ENCODE measurements at regions not wholly inside any gene's neighbourhood (a gene's known extent, or its start where the extent isn't known, plus 50 kb on each side); places are given as distances from the start of the nearest gene placed in this dataset.

GRCh38 chr18:24840640-24841039 is 380.2 kb downstream of the HRH4 start:
- H3K27me3 ChIP-seq, result no peaks in the 10 kb centered on the region
- no peaks in the 10 kb centered on the region for H3K4me1 ChIP-seq
- H3K27ac ChIP-seq, result no peak overlapping the region
- H3K9me3 ChIP-seq, result no peaks in the 10 kb centered on the region
- DNase-seq, result no peak
- 79% methylated on average over 6 of the region's 6 CpGs for WGBS, 2 donors
- no peak for ATAC-seq (ENCODE audit: low FRiP score in 2 of 2)
- H3K36me3 ChIP-seq, result no peaks in the 10 kb centered on the region
- no peak for TF ChIP-seq POLR2AphosphoS5 (IDR thresholded peaks at IDR 0.05)
- no peak for TF ChIP-seq CTCF (IDR thresholded peaks at IDR 0.05)
- TF ChIP-seq POLR2A (IDR thresholded peaks at IDR 0.05), result no peak
- TF ChIP-seq EP300 (IDR thresholded peaks at IDR 0.05), result no peak
- H3K4me3 ChIP-seq, result no peak overlapping the region

DNA sequence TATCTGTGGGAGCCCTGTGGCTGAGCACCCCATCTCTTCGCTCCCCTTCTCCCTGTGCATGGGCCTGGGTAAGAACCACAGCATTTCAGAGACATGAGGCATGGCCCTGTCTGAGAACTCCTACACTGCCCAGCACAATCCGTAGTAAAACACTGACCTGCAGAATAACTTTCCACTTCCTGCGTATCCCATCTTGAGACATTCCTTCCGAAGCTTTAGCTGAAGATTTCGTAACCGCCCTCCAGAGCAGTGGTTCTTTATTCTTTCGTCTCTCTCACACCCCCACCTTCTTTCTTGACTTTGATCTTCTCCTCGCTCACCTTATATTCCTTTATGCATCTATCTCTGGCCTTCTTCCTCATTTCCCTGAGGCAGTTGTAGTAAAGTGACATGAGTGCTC is 381.1 kb downstream of the HRH4 start:
- 67 to 73% methylated on average over 8 of the region's 8 CpGs for WGBS, 2 donors
- H3K4me3 ChIP-seq, result no peak overlapping the region
- no peak for DNase-seq
- no peaks in the 10 kb centered on the region for H3K9me3 ChIP-seq
- no peak overlapping the region for H3K27ac ChIP-seq
- no peaks in the 10 kb centered on the region for H3K27me3 ChIP-seq
- no peaks in the 10 kb centered on the region for H3K4me1 ChIP-seq
- no peak for ATAC-seq (ENCODE audit: low FRiP score in 2 of 2)
- no peaks in the 10 kb centered on the region for H3K36me3 ChIP-seq
- no peak for TF ChIP-seq POLR2AphosphoS5 (IDR thresholded peaks at IDR 0.05)
- TF ChIP-seq EP300 (IDR thresholded peaks at IDR 0.05), result no peak
- TF ChIP-seq CTCF (IDR thresholded peaks at IDR 0.05), result no peak
- TF ChIP-seq POLR2A (IDR thresholded peaks at IDR 0.05), result no peak

- no peak for TF ChIP-seq CTCF (IDR thresholded peaks at IDR 0.05)
- TF ChIP-seq POLR2A (IDR thresholded peaks at IDR 0.05), result no peak
- TF ChIP-seq EP300 (IDR thresholded peaks at IDR 0.05), result no peak
- H3K4me3 ChIP-seq, result no peak overlapping the region
- no peaks in the 10 kb centered on the region for H3K4me1 ChIP-seq
- H3K9me3 ChIP-seq, result no peaks in the 10 kb centered on the region
- no peaks in the 10 kb centered on the region for H3K27me3 ChIP-seq
- H3K27ac ChIP-seq, result no peak overlapping the region
- no peaks in the 10 kb centered on the region for H3K36me3 ChIP-seq
- ATAC-seq (ENCODE audit: low FRiP score in 2 of 2), result no peak
- 85 to 100% methylated on average over 1 of the region's 1 CpG for WGBS, 2 donors
- no peak for DNase-seq
These were observed 382.7 kb downstream of the HRH4 start for GRCh38 chr18:24843123-24843522.

GRCh38 chr18:24846138-24846537 is 385.7 kb downstream of the HRH4 start:
- H3K27me3 ChIP-seq, result no peaks in the 10 kb centered on the region
- ATAC-seq (ENCODE audit: low FRiP score in 2 of 2) (no peak), DNase-seq (no peak)
- H3K4me1 ChIP-seq, result no peaks in the 10 kb centered on the region
- no peak overlapping the region for H3K4me3 ChIP-seq
- 57 to 66% methylated on average over 2 of the region's 2 CpGs for WGBS, 2 donors
- TF ChIP-seq POLR2A (IDR thresholded peaks at IDR 0.05) (no peak), EP300 (IDR thresholded peaks at IDR 0.05) (no peak), POLR2AphosphoS5 (IDR thresholded peaks at IDR 0.05) (no peak), CTCF (IDR thresholded peaks at IDR 0.05) (no peak)
- H3K36me3 ChIP-seq, result no peaks in the 10 kb centered on the region
- no peaks in the 10 kb centered on the region for H3K9me3 ChIP-seq
- no peak overlapping the region for H3K27ac ChIP-seq

GRCh38 chr18:24850532-24850931 is 390.1 kb downstream of the HRH4 start:
- no peak overlapping the region for H3K27ac ChIP-seq
- no peaks in the 10 kb centered on the region for H3K9me3 ChIP-seq
- no peaks in the 10 kb centered on the region for H3K4me1 ChIP-seq
- DNase-seq (no peak), ATAC-seq (ENCODE audit: low FRiP score in 2 of 2) (no peak)
- no peak overlapping the region for H3K4me3 ChIP-seq
- TF ChIP-seq CTCF (IDR thresholded peaks at IDR 0.05), result no peak
- H3K36me3 ChIP-seq, result no peaks in the 10 kb centered on the region
- no peaks in the 10 kb centered on the region for H3K27me3 ChIP-seq
- 76 to 81% methylated on average over 7 of the region's 7 CpGs for WGBS, 2 donors
